Smooth muscle cell (in vitro differentiated cells): ENCODE measurements at regions not wholly inside any gene's neighbourhood (a gene's known extent, or its start where the extent isn't known, plus 50 kb on each side); places are given as distances from the start of the nearest gene placed in this dataset.

Source experiments
- DNase-seq: peaks from one replicate; lab custom pipeline; 2025; ENCODE audit not compliant: unreplicated experiment; lab: John Stamatoyannopoulos, UW
- H2AFZ ChIP-seq: fragments of 200-600 bp; sonication (generic); 2 replicates; pipeline ENCODE4 v1.6.0; 2016; ENCODE audit warnings: antibody characterized with exemption, low read depth, mild to moderate bottlenecking
- H3F3A ChIP-seq: fragments of 200-600 bp; sonication (generic); 2 replicates; pipeline ENCODE4 v1.6.0; 2017; ENCODE audit warnings: antibody characterized with exemption, low read depth
- H3K27ac ChIP-seq: fragments of 200-600 bp; sonication (generic); 2 replicates; pipeline ENCODE4 v1.5.1; 2016; ENCODE audit warnings: low read depth, mild to moderate bottlenecking
- H3K27me3 ChIP-seq: fragments of 200-600 bp; sonication (generic); 2 replicates; pipeline ENCODE4 v1.6.1; 2016; ENCODE audit warnings: low read depth, mild to moderate bottlenecking
- H3K36me3 ChIP-seq: fragments of 200-600 bp; sonication (generic); 2 replicates; pipeline ENCODE4 v1.5.1; 2016; ENCODE audit warnings: low read depth
- H3K4me1 ChIP-seq: fragments of 200-600 bp; sonication (generic); 2 replicates; pipeline ENCODE4 v1.5.1; 2016; ENCODE audit warnings: low read depth
- H3K4me2 ChIP-seq: fragments of 200-600 bp; sonication (generic); 2 replicates; pipeline ENCODE4 v1.6.0; 2016; ENCODE audit warnings: mild to moderate bottlenecking
- H3K4me3 ChIP-seq: fragments of 200-600 bp; sonication (generic); 2 replicates; pipeline ENCODE4 v1.5.1; 2016; ENCODE audit warnings: mild to moderate bottlenecking
- H3K79me2 ChIP-seq: fragments of 200-600 bp; sonication (generic); 2 replicates; pipeline ENCODE4 v1.6.0; 2016; ENCODE audit warnings: low read depth, mild to moderate bottlenecking
- H3K9ac ChIP-seq: fragments of 200-600 bp; sonication (generic); 2 replicates; pipeline ENCODE4 v1.6.0; 2016; ENCODE audit warnings: low read depth
- H3K9me3 ChIP-seq: fragments of 200-600 bp; sonication (generic); replicated peaks from 2 replicates; pipeline ENCODE4 v1.5.1; 2016; ENCODE audit warnings: low read depth
- H4K20me1 ChIP-seq: fragments of 200-600 bp; sonication (generic); 2 replicates; pipeline ENCODE4 v1.6.0; 2016; ENCODE audit warnings: low read depth
- WGBS: methylation state at CpG from one replicate; pipeline ENCODE4 v1.1.7; 2016; ENCODE audit warnings: low lambda C conversion rate; 5-methylcytosine and 5-hydroxymethylcytosine counted together
- TF ChIP-seq, protein P1 (sequence below): fragments of 200-600 bp; sonication (generic); IDR thresholded peaks from 2 replicates; pipeline ENCODE4 v1.5.1; 2017; ENCODE audit warnings: borderline replicate concordance, mild to moderate bottlenecking, antibody characterized with exemption; ENCODE audit not compliant: insufficient read depth, poor library complexity, severe bottlenecking

DNA sequence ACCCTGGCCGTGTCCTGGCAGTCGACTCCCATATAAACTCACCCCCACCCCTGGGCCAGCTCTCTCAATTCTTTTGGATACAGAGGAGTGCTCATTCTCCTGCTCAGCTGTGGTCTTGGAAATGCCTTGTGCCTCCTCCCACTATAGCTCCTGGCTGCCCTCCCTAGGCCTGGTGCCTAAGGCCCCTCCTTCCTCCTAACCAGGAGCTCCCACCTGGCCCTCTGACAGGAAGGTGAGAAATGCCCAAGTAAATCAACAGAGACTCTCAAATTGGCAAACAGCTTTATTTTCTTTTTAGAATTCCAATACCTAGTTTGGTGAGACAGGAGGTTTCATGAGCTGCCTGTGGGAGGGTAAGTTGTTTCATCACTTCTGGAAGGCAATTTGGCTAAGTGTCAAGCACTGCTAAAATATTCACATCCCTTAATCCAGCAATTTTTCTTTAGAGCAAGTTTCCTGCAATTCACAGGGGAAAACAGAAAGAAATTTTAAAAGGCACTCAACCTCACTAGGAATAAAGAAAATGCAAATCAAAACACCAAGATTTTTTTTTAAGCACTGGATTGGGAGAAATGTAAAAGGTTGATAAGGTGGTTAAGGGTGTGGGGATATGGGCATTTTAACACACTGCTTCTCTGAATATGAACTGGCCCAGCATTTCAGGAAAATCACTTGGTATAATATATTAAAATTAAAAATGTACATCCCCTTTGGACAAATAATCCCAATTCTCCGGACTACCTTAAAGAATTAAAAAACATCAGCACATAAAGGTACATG lies 209.7 kb upstream of the ARHGAP20 start:
- no peaks in the 10 kb centered on the region for H3K9me3 ChIP-seq
- H3K27ac ChIP-seq: no peak overlapping the region
- no peaks in the 10 kb centered on the region for H3K36me3 ChIP-seq
- H4K20me1 ChIP-seq: no peaks in the 10 kb centered on the region
- no peak overlapping the region for H3K4me3 ChIP-seq
- H3K4me1 ChIP-seq: no peaks in the 10 kb centered on the region
- H3F3A ChIP-seq: no peaks in the 10 kb centered on the region
- no peaks in the 10 kb centered on the region for H3K27me3 ChIP-seq
- WGBS: 89% methylated on average over 2 of the region's 3 CpGs
- H3K79me2 ChIP-seq: no peaks in the 10 kb centered on the region
- TF ChIP-seq, protein P1, sequence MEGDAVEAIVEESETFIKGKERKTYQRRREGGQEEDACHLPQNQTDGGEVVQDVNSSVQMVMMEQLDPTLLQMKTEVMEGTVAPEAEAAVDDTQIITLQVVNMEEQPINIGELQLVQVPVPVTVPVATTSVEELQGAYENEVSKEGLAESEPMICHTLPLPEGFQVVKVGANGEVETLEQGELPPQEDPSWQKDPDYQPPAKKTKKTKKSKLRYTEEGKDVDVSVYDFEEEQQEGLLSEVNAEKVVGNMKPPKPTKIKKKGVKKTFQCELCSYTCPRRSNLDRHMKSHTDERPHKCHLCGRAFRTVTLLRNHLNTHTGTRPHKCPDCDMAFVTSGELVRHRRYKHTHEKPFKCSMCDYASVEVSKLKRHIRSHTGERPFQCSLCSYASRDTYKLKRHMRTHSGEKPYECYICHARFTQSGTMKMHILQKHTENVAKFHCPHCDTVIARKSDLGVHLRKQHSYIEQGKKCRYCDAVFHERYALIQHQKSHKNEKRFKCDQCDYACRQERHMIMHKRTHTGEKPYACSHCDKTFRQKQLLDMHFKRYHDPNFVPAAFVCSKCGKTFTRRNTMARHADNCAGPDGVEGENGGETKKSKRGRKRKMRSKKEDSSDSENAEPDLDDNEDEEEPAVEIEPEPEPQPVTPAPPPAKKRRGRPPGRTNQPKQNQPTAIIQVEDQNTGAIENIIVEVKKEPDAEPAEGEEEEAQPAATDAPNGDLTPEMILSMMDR: no peak
- H3K4me2 ChIP-seq: no peak overlapping the region
- no peak for DNase-seq
- no peak overlapping the region for H3K9ac ChIP-seq
- no peak overlapping the region for H2AFZ ChIP-seq

DNA sequence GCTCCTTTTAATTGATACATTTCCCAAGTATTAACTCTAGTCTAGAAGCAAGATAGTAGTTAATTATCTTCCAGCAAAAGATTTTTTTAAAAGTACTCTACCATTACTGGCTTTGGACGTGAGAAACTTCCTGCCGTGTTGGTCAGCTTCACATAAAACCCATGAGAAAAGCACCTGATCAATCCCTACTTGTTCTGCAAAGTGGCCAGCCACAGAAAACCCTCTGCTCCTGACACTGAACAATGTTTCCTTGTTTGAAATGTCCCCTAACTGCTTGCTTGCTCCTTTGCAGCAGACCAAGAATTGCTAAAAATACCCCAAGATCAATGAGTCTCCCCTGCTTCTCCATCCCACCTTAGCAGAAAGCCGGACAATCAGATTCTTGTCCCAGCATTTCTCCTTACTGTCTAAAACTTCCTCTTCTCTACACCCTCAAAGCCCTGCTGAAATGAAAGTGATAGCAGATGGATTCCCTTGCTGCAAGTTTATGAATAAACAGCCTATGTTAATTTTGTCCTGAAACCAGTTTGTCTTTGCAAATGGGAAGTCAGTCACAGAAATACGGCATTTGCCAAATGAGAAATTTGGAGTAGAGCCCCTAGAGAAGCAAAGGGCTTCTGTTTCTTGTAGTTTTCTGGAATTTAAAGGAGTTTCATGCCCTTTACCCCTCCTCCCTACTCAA lies 207.1 kb upstream of the ARHGAP20 start:
- TF ChIP-seq, protein P1: no peak
- Histone ChIP-seq H3K27me3 (no peaks in the 10 kb centered on the region), H4K20me1 (no peaks in the 10 kb centered on the region), H3K4me2 (no peak overlapping the region), H3K79me2 (no peaks in the 10 kb centered on the region), H3K9me3 (no peaks in the 10 kb centered on the region), H3K4me3 (no peak overlapping the region), H3K4me1 (no peaks in the 10 kb centered on the region), H3K36me3 (no peaks in the 10 kb centered on the region), H3K9ac (no peak overlapping the region), H3K27ac (no peak overlapping the region), H2AFZ (no peak overlapping the region), H3F3A (no peaks in the 10 kb centered on the region)
- 89% methylated on average over 4 of the region's 4 CpGs for WGBS
- DNase-seq: no peak

DNA sequence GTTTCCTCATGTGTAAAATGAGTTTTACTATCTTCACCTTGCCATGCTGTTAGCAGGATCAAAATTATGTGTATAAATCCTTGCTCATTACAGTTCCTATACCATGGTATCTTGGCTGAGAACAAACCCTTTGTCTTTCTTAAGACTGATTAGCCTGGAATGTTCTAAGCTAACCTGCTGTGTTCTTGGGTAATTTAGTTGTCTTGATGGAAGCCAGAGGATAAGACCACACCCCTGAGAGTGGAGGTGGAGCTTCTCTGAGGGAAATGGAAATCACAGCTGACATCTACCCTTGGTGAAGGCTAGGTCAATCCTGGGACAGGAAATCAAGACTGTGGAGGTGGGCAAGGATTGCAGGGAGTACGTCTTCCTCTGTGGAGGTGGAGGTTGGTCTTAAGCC lies 206.1 kb upstream of the ARHGAP20 start:
- no peak overlapping the region for H2AFZ ChIP-seq
- H3K4me1 ChIP-seq: no peaks in the 10 kb centered on the region
- no peaks in the 10 kb centered on the region for H3K27me3 ChIP-seq
- no peak for DNase-seq
- H3K4me3 ChIP-seq: no peak overlapping the region
- H3K79me2 ChIP-seq: no peaks in the 10 kb centered on the region
- H3K4me2 ChIP-seq: no peak overlapping the region
- no peak overlapping the region for H3K27ac ChIP-seq
- no peaks in the 10 kb centered on the region for H3K9me3 ChIP-seq
- 100% methylated on average over 1 of the region's 1 CpG for WGBS
- H3K36me3 ChIP-seq: no peaks in the 10 kb centered on the region
- no peak overlapping the region for H3K9ac ChIP-seq
- no peaks in the 10 kb centered on the region for H4K20me1 ChIP-seq
- TF ChIP-seq, protein P1: no peak
- no peaks in the 10 kb centered on the region for H3F3A ChIP-seq
